ENCODE measurements at regions not wholly inside any gene's neighbourhood (a gene's known extent, or its start where the extent isn't known, plus 50 kb on each side); places are given as distances from the start of the nearest gene placed in this dataset.
A peak's percentile ranks its signal among the peaks of the same experiment; 100 is the strongest.
"Not testable (repeated sequence)": the region's sequence is repeated elsewhere in the genome, so short reads cannot be mapped to it uniquely, and the experiment has no call there.

- H3K27ac ChIP-seq; H3K9ac ChIP-seq (ENCODE audit: low read depth in 2 of 2, low read length in 2 of 2); H3K36me3 ChIP-seq; H3K4me1 ChIP-seq; H3K9me3 ChIP-seq; intact Hi-C loops (cut with DNase I); DNase-seq; H3K4me3 ChIP-seq; H3K27me3 ChIP-seq: not testable (repeated sequence)
Measured at GRCh38 chr16:29094325-29094724, 109.5 kb downstream of the LAT start.

GRCh38 chr16:29089679-29090078 lies 104.8 kb downstream of the LAT start:
- DNase-seq; H3K27ac ChIP-seq; H3K36me3 ChIP-seq; intact Hi-C loops (cut with DNase I); H3K4me3 ChIP-seq; H3K9me3 ChIP-seq; H3K27me3 ChIP-seq; H3K4me1 ChIP-seq; H3K9ac ChIP-seq (ENCODE audit: low read depth in 2 of 2, low read length in 2 of 2): not testable (repeated sequence)

DNA sequence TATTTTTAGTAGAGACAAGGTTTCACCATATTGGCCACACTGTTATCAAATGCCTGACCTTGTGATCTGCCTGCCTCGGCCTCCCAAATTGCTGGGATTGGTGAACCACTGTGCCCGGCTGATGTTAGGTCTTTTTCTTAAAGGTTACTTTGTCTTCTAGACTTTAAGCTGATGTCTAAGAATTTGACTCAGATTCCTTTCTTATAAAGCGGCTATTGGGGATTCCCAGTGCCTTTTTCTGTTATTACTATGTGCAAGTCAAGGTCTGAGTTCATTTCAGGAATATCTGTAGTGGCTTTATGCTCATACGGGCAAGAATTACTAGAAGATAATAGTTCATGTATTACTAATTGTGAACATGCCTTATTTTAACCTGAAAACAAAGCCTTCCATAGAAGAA lies 102.8 kb downstream of the LAT start:
- H3K9me3 ChIP-seq; H3K27me3 ChIP-seq; H3K9ac ChIP-seq (ENCODE audit: low read depth in 2 of 2, low read length in 2 of 2); H3K4me1 ChIP-seq; H3K36me3 ChIP-seq; H3K27ac ChIP-seq; intact Hi-C loops (cut with DNase I); H3K4me3 ChIP-seq; DNase-seq: not testable (repeated sequence)

- H3K9me3 ChIP-seq; H3K27me3 ChIP-seq; H3K27ac ChIP-seq; H3K36me3 ChIP-seq; intact Hi-C loops (cut with DNase I); DNase-seq; H3K9ac ChIP-seq (ENCODE audit: low read depth in 2 of 2, low read length in 2 of 2); H3K4me1 ChIP-seq: not testable (repeated sequence)
- peak overlapping the region; percentile 26 for H3K4me3 ChIP-seq
Measured at GRCh38 chr16:29081829-29082639, 97.2 kb downstream of the LAT start.

- intact Hi-C loops (cut with DNase I); H3K4me1 ChIP-seq; H3K36me3 ChIP-seq; H3K27me3 ChIP-seq; H3K9me3 ChIP-seq: not testable (repeated sequence)
- peak overlapping the region; percentile 60 for H3K27ac ChIP-seq
- H3K4me3 ChIP-seq: peak overlapping the region; percentile 26
- peak; percentile 33 for DNase-seq
- H3K9ac ChIP-seq (ENCODE audit: low read depth in 2 of 2, low read length in 2 of 2): peak overlapping the region; percentile 19 to 60
Measured at GRCh38 chr16:29074554-29075402, 89.9 kb downstream of the LAT start.

DNA sequence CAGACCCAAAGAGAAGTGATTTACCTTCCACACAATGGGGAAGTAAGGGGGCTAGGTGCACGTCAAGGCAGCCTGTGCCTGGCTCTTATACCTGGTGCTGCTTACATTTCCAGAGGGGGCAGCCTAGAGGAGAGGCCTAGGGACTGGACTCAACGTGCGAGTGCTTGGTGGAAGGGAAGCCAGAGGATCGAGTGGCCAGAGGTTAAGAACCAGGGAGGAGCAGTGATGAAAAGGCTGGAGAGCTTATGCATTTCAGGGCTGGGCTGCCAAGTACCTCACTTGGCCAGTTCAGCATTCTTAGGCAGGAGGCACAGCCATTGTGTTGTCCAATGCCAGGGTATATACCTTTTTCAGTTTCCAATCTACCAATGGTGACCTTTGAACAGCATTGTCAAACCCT lies 77.4 kb downstream of the LAT start:
- intact Hi-C loops (cut with DNase I); DNase-seq; H3K9ac ChIP-seq (ENCODE audit: low read depth in 2 of 2, low read length in 2 of 2); H3K27me3 ChIP-seq; H3K4me3 ChIP-seq; H3K27ac ChIP-seq; H3K9me3 ChIP-seq; H3K4me1 ChIP-seq; H3K36me3 ChIP-seq: not testable (repeated sequence)

DNA sequence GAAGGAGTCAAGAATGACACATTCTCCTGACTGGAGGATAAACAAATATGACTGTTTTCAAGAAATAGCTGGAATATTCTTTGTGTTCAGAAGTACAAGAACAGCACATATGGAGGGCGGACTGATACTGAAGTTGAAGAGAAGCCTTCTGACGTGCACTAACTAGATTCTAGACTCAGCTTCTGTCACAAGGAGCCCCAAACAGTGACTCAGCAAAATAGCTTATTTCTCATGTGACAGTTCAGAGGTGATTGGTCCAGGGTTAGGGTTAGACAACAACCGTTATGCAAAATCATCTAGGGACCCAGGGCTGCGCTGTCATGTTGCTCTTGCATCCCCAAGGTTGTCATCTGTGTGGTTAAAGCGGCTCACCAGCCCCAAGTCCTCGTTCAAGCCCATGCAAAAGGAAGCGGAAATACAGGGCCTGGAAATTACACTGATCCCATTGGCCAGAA lies 76.6 kb downstream of the LAT start:
- H3K4me1 ChIP-seq; H3K27ac ChIP-seq; intact Hi-C loops (cut with DNase I); H3K9me3 ChIP-seq; H3K4me3 ChIP-seq; H3K36me3 ChIP-seq; DNase-seq; H3K9ac ChIP-seq (ENCODE audit: low read depth in 2 of 2, low read length in 2 of 2); H3K27me3 ChIP-seq: not testable (repeated sequence)

DNA sequence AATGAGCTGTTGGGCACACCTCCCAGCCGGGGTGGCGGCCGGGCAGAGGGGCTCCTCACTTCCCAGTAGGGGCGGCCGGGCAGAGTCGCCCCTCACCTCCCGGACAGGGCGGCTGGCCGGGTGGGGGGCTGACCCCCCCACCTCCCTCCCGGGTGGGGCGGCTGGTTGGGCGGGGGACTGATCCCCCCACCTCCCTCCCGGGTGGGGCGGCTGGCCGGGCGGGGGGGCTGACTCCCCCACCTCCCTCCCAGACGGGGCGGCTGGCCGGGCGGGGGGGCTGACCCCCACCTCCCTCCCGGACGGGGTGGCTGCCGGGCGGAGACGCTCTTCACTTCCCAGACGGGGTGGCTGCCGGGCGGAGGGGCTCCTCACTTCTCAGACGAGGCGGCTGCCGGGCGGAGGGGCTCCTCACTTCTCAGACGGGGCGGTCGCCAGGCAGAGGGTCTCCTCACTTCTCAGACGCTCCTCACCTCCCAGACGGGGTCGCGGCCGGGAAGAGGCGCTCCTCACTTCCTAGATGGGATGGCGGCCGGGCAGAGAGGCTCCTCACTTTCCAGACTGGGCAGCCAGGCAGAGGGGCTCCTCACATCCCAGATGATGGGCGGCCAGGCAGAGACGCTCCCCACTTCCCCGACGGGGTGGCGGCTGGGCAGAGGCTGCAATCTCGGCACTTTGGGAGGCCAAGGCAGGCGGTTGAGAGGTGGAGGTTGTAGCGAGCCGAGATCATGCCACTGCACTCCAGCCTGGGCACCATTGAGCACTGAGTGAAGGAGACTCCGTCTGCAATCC lies 75.4 kb downstream of the LAT start:
- H3K4me3 ChIP-seq; H3K27me3 ChIP-seq; H3K36me3 ChIP-seq; H3K9ac ChIP-seq (ENCODE audit: low read depth in 2 of 2, low read length in 2 of 2); H3K4me1 ChIP-seq; DNase-seq; intact Hi-C loops (cut with DNase I); H3K9me3 ChIP-seq; H3K27ac ChIP-seq: not testable (repeated sequence)

GRCh38 chr16:29059575-29059974 lies 74.7 kb downstream of the LAT start:
- DNase-seq: not testable (repeated sequence)

More at GRCh38 chr16:29059575-29059974, 74.7 kb downstream of the LAT start:
- H3K4me3 ChIP-seq; H3K27me3 ChIP-seq; H3K27ac ChIP-seq; H3K36me3 ChIP-seq; H3K9me3 ChIP-seq; H3K9ac ChIP-seq (ENCODE audit: low read depth in 2 of 2, low read length in 2 of 2); intact Hi-C loops (cut with DNase I); H3K4me1 ChIP-seq: not testable (repeated sequence)

Data from colonic mucosa (tissue), 4 donors.